Astrocyte (in vitro differentiated cells and primary cell): ENCODE measurements at regions not wholly inside any gene's neighbourhood (a gene's known extent, or its start where the extent isn't known, plus 50 kb on each side); places are given as distances from the start of the nearest gene placed in this dataset.

Experiments
- CTCF ChIP-seq: IDR thresholded peaks from 2 replicates; pipeline ENCODE4 v1.5.1; 2011; ENCODE audit warnings: low read depth, mild to moderate bottlenecking, inconsistent platforms, low read length, moderate library complexity; ENCODE audit not compliant: insufficient read depth
- EZH2 ChIP-seq: IDR thresholded peaks from 2 replicates; pipeline ENCODE4 v1.6.1; 2012; ENCODE audit warnings: mild to moderate bottlenecking, low read length, inconsistent platforms; ENCODE audit not compliant: insufficient read depth

- TF ChIP-seq CTCF (no peak), EZH2 (no peak)
Measured at GRCh38 chr17:77779711-77780539, 178.6 kb upstream of the TNRC6C start.
